Ascending aorta (tissue), 2 donors: ENCODE measurements at regions not wholly inside any gene's neighbourhood (a gene's known extent, or its start where the extent isn't known, plus 50 kb on each side); places are given as distances from the start of the nearest gene placed in this dataset.

ENCODE experiments used
- DNase-seq, 2 donors: peaks; one replicate each; pipeline ENCODE4 v3.0.0-alpha.2; 2019; ENCODE audit warnings: low spot score in 2 of 2
- H3K27ac ChIP-seq, 2 donors: fragments of 200-600 bp; sonication (generic); one replicate each; pipeline ENCODE4 v1.5.1; 2016 to 2017; ENCODE audit warnings: mild to moderate bottlenecking in 1 of 2
- H3K27me3 ChIP-seq: fragments of 200-600 bp; sonication (generic); one replicate; pipeline ENCODE4 v1.5.1; 2017
- H3K36me3 ChIP-seq, 2 donors: fragments of 200-600 bp; sonication (generic); one replicate each; pipeline ENCODE4 v1.5.1; 2016
- H3K4me1 ChIP-seq, 2 donors: fragments of 200-600 bp; sonication (generic); one replicate each; pipeline ENCODE4 v1.5.1; 2016 to 2017; ENCODE audit warnings: mild to moderate bottlenecking in 1 of 2
- H3K4me3 ChIP-seq, 2 donors: fragments of 200-600 bp; sonication (generic); one replicate each; pipeline ENCODE4 v1.5.1; 2016 to 2017; ENCODE audit warnings: mild to moderate bottlenecking in 1 of 2
- H3K9me3 ChIP-seq, 2 donors: fragments of 200-600 bp; sonication (generic); one replicate each; pipeline ENCODE4 v1.5.1; 2016
- CTCF ChIP-seq, 3 experiments: fragments of 200-600 bp in 2 of 3; fragments of 450-650 bp in 1 of 3; sonication (generic) in 2 of 3; IDR thresholded peaks; one replicate each; pipeline ENCODE4 v1.5.1; 2016 to 2019; ENCODE audit warnings: antibody characterized with exemption in 3 of 3, mild to moderate bottlenecking in 1 of 3, moderate library complexity in 1 of 3
- intact Hi-C: fragments of 100-400 bp; cut with DNase I; formaldehyde crosslinking; loops from one replicate; pipeline ENCODE4 v1.15.1; 2023

- no peaks in the 10 kb centered on the region for H3K36me3 ChIP-seq
- intact Hi-C loops, result no loop called here
- no peak for DNase-seq
- H3K27ac ChIP-seq, result no peak overlapping the region
- no peaks in the 10 kb centered on the region for H3K9me3 ChIP-seq
- no peak for TF ChIP-seq CTCF (IDR thresholded peaks at IDR 0.05)
- H3K4me3 ChIP-seq, result no peak overlapping the region
- no peaks in the 10 kb centered on the region for H3K27me3 ChIP-seq
- no peaks in the 10 kb centered on the region for H3K4me1 ChIP-seq
Observed at GRCh38 chr21:24272521-24272938, 1334.8 kb downstream of the MRPL39 start.

GRCh38 chr21:24265987-24266386 is 1341.3 kb downstream of the MRPL39 start:
- no peak for TF ChIP-seq CTCF (IDR thresholded peaks at IDR 0.05)

GRCh38 chr21:24260751-24261150 is 1346.5 kb downstream of the MRPL39 start:
- no peaks in the 10 kb centered on the region for H3K27me3 ChIP-seq
- H3K4me1 ChIP-seq, result no peaks in the 10 kb centered on the region
- H3K9me3 ChIP-seq, result no peaks in the 10 kb centered on the region
- no peak for TF ChIP-seq CTCF (IDR thresholded peaks at IDR 0.05)
- intact Hi-C loops, result no loop called here
- H3K4me3 ChIP-seq, result no peak overlapping the region
- H3K36me3 ChIP-seq, result no peaks in the 10 kb centered on the region
- no peak overlapping the region for H3K27ac ChIP-seq
- DNase-seq, result no peak

More at GRCh38 chr21:24265987-24266386, 1341.3 kb downstream of the MRPL39 start:
- no peaks in the 10 kb centered on the region for H3K9me3 ChIP-seq
- H3K4me3 ChIP-seq, result no peak overlapping the region
- no peak for DNase-seq
- no peaks in the 10 kb centered on the region for H3K36me3 ChIP-seq
- no peaks in the 10 kb centered on the region for H3K4me1 ChIP-seq
- intact Hi-C loops, result no loop called here
- no peaks in the 10 kb centered on the region for H3K27me3 ChIP-seq
- no peak overlapping the region for H3K27ac ChIP-seq

- no peak overlapping the region for H3K27ac ChIP-seq
- intact Hi-C loops, result no loop called here
- no peaks in the 10 kb centered on the region for H3K9me3 ChIP-seq
- DNase-seq, result no peak
- no peak overlapping the region for H3K4me3 ChIP-seq
- no peaks in the 10 kb centered on the region for H3K36me3 ChIP-seq
- TF ChIP-seq CTCF (IDR thresholded peaks at IDR 0.05), result no peak
- no peaks in the 10 kb centered on the region for H3K4me1 ChIP-seq
- H3K27me3 ChIP-seq, result no peaks in the 10 kb centered on the region
Observed at GRCh38 chr21:24259241-24259640, 1348.0 kb downstream of the MRPL39 start.

- no peaks in the 10 kb centered on the region for H3K27me3 ChIP-seq
- TF ChIP-seq CTCF (IDR thresholded peaks at IDR 0.05), result no peak
- no peak for DNase-seq
- no peak overlapping the region for H3K27ac ChIP-seq
- intact Hi-C loops, result no loop called here
- H3K36me3 ChIP-seq, result no peaks in the 10 kb centered on the region
- no peaks in the 10 kb centered on the region for H3K4me1 ChIP-seq
- H3K4me3 ChIP-seq, result no peak overlapping the region
- H3K9me3 ChIP-seq, result no peaks in the 10 kb centered on the region
Observed at GRCh38 chr21:24255591-24255990, 1351.7 kb downstream of the MRPL39 start.

GRCh38 chr21:24225431-24225830 is 1381.8 kb downstream of the MRPL39 start:
- H3K4me3 ChIP-seq, result no peak overlapping the region
- H3K9me3 ChIP-seq, result no peaks in the 10 kb centered on the region
- H3K27ac ChIP-seq, result no peak overlapping the region
- intact Hi-C loops, result no loop called here
- H3K36me3 ChIP-seq, result no peaks in the 10 kb centered on the region
- no peak for DNase-seq
- no peak for TF ChIP-seq CTCF (IDR thresholded peaks at IDR 0.05)
- no peaks in the 10 kb centered on the region for H3K4me1 ChIP-seq
- no peaks in the 10 kb centered on the region for H3K27me3 ChIP-seq
